ENCODE measurements at regions not wholly inside any gene's neighbourhood (a gene's known extent, or its start where the extent isn't known, plus 50 kb on each side); places are given as distances from the start of the nearest gene placed in this dataset.

- no peak for TF ChIP-seq ZNF138 (CRISPR knock-in tag; conservative IDR thresholded peaks at IDR 0.05)
- no peak for TF ChIP-seq USF2 (CRISPR knock-in tag; IDR thresholded peaks at IDR 0.05)
- no peak for TF ChIP-seq HMGXB4 (CRISPR knock-in tag; IDR thresholded peaks at IDR 0.05)
- no peak for TF ChIP-seq RORB (CRISPR knock-in tag; IDR thresholded peaks at IDR 0.05)
- no peak for TF ChIP-seq ESRRA (CRISPR knock-in tag; IDR thresholded peaks at IDR 0.05; ENCODE audit: borderline replicate concordance)
- no peak for TF ChIP-seq NFE2L1 (CRISPR knock-in tag; IDR thresholded peaks at IDR 0.05)
- TF ChIP-seq CTCF (IDR thresholded peaks at IDR 0.05) = no peak
Measured at GRCh38 chr5:174852143-174852542, 127.8 kb downstream of the MSX2 start.

Data from WTC11 (cell line).